SK-N-SH (cell line): ENCODE measurements at regions not wholly inside any gene's neighbourhood (a gene's known extent, or its start where the extent isn't known, plus 50 kb on each side); places are given as distances from the start of the nearest gene placed in this dataset.

Experiments
- CTCF ChIA-PET: fragments of 300-600, 350-600 bp; formaldehyde crosslinking; extraction: SDS; loops from one replicate; lab custom pipeline; 2021; lab: Yijun Ruan, JAX
- POLR2A ChIA-PET: fragments of 350-600 bp; sonication (Branson Sonifier 250); formaldehyde crosslinking; extraction: SDS; loops from one replicate; lab custom pipeline; 2020; ENCODE audit warnings: antibody characterized with exemption, inconsistent platforms; lab: Yijun Ruan, JAX
- DNase-seq: peaks from one replicate; pipeline ENCODE4 v3.0.0; 2012
- H2AFZ ChIP-seq: fragments of 200-600 bp; sonication (generic); 2 replicates; pipeline ENCODE4 v1.8.1; 2016; ENCODE audit warnings: antibody characterized with exemption, mild to moderate bottlenecking, low read depth
- H3F3A ChIP-seq: fragments of 200-600 bp; sonication (generic); replicated peaks from 2 replicates; pipeline ENCODE3; 2016; ENCODE audit warnings: antibody characterized with exemption, mild to moderate bottlenecking; ENCODE audit not compliant: insufficient read depth
- H3K27ac ChIP-seq, 2 experiments: fragments of 200-500 bp in 1 of 2; fragments of 200-600 bp in 1 of 2; sonication (Bioruptor generic) in 1 of 2; sonication (generic), shearing (Covaris generic) in 1 of 2; 2 replicates each; pipeline versions ENCODE4 v1.5.1 to v1.6.1; 2014 to 2016; ENCODE audit warnings: low read depth in 2 of 2, inconsistent platforms in 1 of 2, low read length in 1 of 2, mild to moderate bottlenecking in 1 of 2, mixed read lengths in 1 of 2
- H3K27me3 ChIP-seq: fragments of 200-600 bp; sonication (generic), shearing (Covaris generic); 2 replicates; pipeline ENCODE4 v1.6.1; 2016; ENCODE audit warnings: mixed run types; ENCODE audit not compliant: insufficient read depth
- H3K36me3 ChIP-seq, 2 experiments: fragments of 200-500 bp in 1 of 2; fragments of 200-600 bp in 1 of 2; sonication (Bioruptor generic) in 1 of 2; sonication (generic) in 1 of 2; replicated peaks in 1 of 2; 2 replicates each; pipeline versions ENCODE3 to v1.5.1; 2014 to 2016; ENCODE audit warnings: low read length in 1 of 2, mild to moderate bottlenecking in 1 of 2; ENCODE audit not compliant: insufficient read depth in 2 of 2, control insufficient read depth in 1 of 2
- H3K4me1 ChIP-seq, 2 experiments: fragments of 200-500 bp in 1 of 2; fragments of 200-600 bp in 1 of 2; sonication (Bioruptor generic) in 1 of 2; sonication (generic), shearing (Covaris generic) in 1 of 2; 2 replicates each; pipeline versions ENCODE4 v1.5.1 to v1.6.1; 2014 to 2016; ENCODE audit warnings: low read depth in 1 of 2, low read length in 1 of 2, mixed run types in 1 of 2; ENCODE audit not compliant: insufficient read depth in 2 of 2, control insufficient read depth in 1 of 2
- H3K4me2 ChIP-seq: fragments of 200-600 bp; sonication (generic), shearing (Covaris generic); 2 replicates; pipeline ENCODE4 v1.6.1; 2017; ENCODE audit warnings: mixed run types
- H3K4me3 ChIP-seq, 2 experiments: fragments of 200-500 bp in 1 of 2; fragments of 200-600 bp in 1 of 2; sonication (Bioruptor generic) in 1 of 2; sonication (generic), shearing (Covaris generic) in 1 of 2; 2 replicates each; pipeline versions ENCODE4 v1.5.1 to v1.8.1; 2014 to 2016; ENCODE audit warnings: low read depth in 2 of 2, inconsistent platforms in 1 of 2, low read length in 1 of 2, mild to moderate bottlenecking in 1 of 2, mixed read lengths in 1 of 2, moderate library complexity in 1 of 2
- H3K79me2 ChIP-seq: fragments of 200-600 bp; sonication (generic); 2 replicates; pipeline ENCODE4 v1.8.1; 2017; ENCODE audit warnings: mild to moderate bottlenecking; ENCODE audit not compliant: insufficient read depth
- H3K9ac ChIP-seq: fragments of 200-600 bp; sonication (generic); 2 replicates; pipeline ENCODE4 v1.6.1; 2017; ENCODE audit warnings: mixed run types
- H3K9me2 ChIP-seq: fragments of 200-600 bp; sonication (generic); 2 replicates; pipeline ENCODE4 v1.6.1; 2017; ENCODE audit warnings: mixed run types
- H3K9me3 ChIP-seq: fragments of 200-600 bp; sonication (generic); 2 replicates; pipeline ENCODE4 v1.6.1; 2017; ENCODE audit warnings: mixed run types, mild to moderate bottlenecking, moderate library complexity
- H4K20me1 ChIP-seq: fragments of 200-600 bp; sonication (generic); 2 replicates; pipeline ENCODE4 v1.6.1; 2017; ENCODE audit warnings: mild to moderate bottlenecking, mixed run types; ENCODE audit not compliant: insufficient read depth
- EZH2phosphoT487 ChIP-seq: fragments of 200-600 bp; sonication (generic); IDR thresholded peaks from 2 replicates; pipeline ENCODE4 v1.6.1; 2017; ENCODE audit warnings: low read depth, mixed run types, mild to moderate bottlenecking, antibody characterized with exemption, moderate library complexity, borderline replicate concordance
- FOXJ3 ChIP-seq: sonication (generic); formaldehyde crosslinking; IDR thresholded peaks from 2 replicates; pipeline ENCODE4 v1.5.1; 2020; ENCODE audit warnings: mild to moderate bottlenecking, missing genetic modification reagents
- GATA2 ChIP-seq: sonication (generic); formaldehyde crosslinking; IDR thresholded peaks from 2 replicates; pipeline ENCODE4 v1.5.0; 2020; ENCODE audit warnings: mild to moderate bottlenecking, missing genetic modification reagents
- MEF2A ChIP-seq: IDR thresholded peaks from 2 replicates; pipeline ENCODE4 v1.4.0; 2012; ENCODE audit warnings: low read depth, borderline replicate concordance
- MXI1 ChIP-seq: IDR thresholded peaks from 2 replicates; pipeline ENCODE4 v1.6.1; 2012; ENCODE audit warnings: mild to moderate bottlenecking, low read depth, low read length, improper control_type of control experiment
- RCOR1 ChIP-seq: fragments of 150-350 bp; IDR thresholded peaks from 2 replicates; pipeline ENCODE4 v1.6.1; 2017; ENCODE audit warnings: antibody characterized with exemption, low read length
- RFX5 ChIP-seq: IDR thresholded peaks from 2 replicates; pipeline ENCODE4 v1.6.1; 2012; ENCODE audit warnings: mild to moderate bottlenecking, improper control_type of control experiment, low read length
- TAF1 ChIP-seq: IDR thresholded peaks from 2 replicates; pipeline ENCODE4 v1.6.1; 2012; ENCODE audit warnings: low read depth, mild to moderate bottlenecking, low read length, moderate library complexity, borderline replicate concordance
- TCF12 ChIP-seq: IDR thresholded peaks from 2 replicates; pipeline ENCODE4 v1.4.0; 2012
- TEAD4 ChIP-seq: IDR thresholded peaks from 2 replicates; pipeline ENCODE4 v1.4.0; 2012; ENCODE audit warnings: mild to moderate bottlenecking, borderline replicate concordance; ENCODE audit not compliant: insufficient read depth
- YY1 ChIP-seq: IDR thresholded peaks from 2 replicates; pipeline ENCODE4 v1.4.0; 2012; ENCODE audit warnings: low read depth, mild to moderate bottlenecking
- TF ChIP-seq, protein P1 (sequence below): IDR thresholded peaks from 2 replicates; pipeline ENCODE4 v1.4.0; 2012; ENCODE audit warnings: low read depth, borderline replicate concordance
- TF ChIP-seq, protein P2 (sequence below): IDR thresholded peaks from 2 replicates; pipeline ENCODE4 v1.6.1; 2012; ENCODE audit warnings: mild to moderate bottlenecking, low read depth, low read length, moderate library complexity
- TF ChIP-seq, protein P3 (sequence below): fragments of 150-350 bp; IDR thresholded peaks from 2 replicates; pipeline ENCODE4 v1.6.1; 2016; ENCODE audit warnings: mild to moderate bottlenecking, low read depth, low read length
- TF ChIP-seq, protein P4 (sequence below): IDR thresholded peaks from 2 replicates; pipeline ENCODE4; 2012

DNA sequence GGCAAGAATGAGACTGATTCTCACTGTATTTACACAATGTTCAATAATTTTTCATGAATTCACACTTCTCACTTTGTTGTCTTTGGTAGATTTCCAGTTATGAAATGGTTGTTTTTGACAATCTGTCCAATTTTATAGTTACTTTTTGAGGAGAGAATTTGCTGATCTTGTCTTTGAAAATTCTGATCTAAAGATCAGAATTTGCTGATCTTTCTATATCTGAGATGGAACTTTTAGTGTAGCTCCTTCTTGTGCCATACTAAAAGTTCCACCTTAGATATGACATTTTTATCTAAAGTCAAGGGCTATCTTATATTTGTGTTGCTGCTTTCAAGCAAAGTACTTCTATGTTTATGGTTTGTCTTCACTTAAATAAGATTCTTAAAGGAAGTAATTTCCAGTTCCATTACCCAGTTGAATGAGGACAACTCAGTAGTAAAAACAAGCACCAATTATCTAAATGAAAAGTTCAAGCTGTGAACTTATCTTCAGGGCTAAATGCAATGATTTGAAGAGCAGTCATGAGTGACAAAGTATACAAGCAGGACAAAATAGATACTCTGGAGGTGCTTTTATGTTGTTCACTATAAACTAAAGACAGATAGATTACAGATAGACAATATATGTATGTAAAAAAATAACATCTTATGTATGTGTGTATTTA lies 76.4 kb upstream of the FOXG1 start:
- Histone ChIP-seq H3F3A (no peaks in the 10 kb centered on the region), H3K27me3 (no peaks in the 10 kb centered on the region), H4K20me1 (no peaks in the 10 kb centered on the region), H3K9me2 (no peaks in the 10 kb centered on the region), H3K36me3 (no peaks in the 10 kb centered on the region), H3K4me1 (no peaks in the 10 kb centered on the region), H3K4me2 (no peak overlapping the region), H3K9me3 (no peaks in the 10 kb centered on the region), H2AFZ (no peak overlapping the region), H3K4me3 (no peak overlapping the region), H3K27ac (no peak overlapping the region), H3K79me2 (no peaks in the 10 kb centered on the region), H3K9ac (no peak overlapping the region)
- POLR2A ChIA-PET: no interaction called here
- CTCF ChIA-PET: no interaction called here
- no peak for TF ChIP-seq TEAD4
- TF ChIP-seq MXI1: no peak
- TF ChIP-seq, protein P1, sequence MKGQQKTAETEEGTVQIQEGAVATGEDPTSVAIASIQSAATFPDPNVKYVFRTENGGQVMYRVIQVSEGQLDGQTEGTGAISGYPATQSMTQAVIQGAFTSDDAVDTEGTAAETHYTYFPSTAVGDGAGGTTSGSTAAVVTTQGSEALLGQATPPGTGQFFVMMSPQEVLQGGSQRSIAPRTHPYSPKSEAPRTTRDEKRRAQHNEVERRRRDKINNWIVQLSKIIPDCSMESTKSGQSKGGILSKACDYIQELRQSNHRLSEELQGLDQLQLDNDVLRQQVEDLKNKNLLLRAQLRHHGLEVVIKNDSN: no peak
- TF ChIP-seq MEF2A: no peak
- TF ChIP-seq, protein P2, sequence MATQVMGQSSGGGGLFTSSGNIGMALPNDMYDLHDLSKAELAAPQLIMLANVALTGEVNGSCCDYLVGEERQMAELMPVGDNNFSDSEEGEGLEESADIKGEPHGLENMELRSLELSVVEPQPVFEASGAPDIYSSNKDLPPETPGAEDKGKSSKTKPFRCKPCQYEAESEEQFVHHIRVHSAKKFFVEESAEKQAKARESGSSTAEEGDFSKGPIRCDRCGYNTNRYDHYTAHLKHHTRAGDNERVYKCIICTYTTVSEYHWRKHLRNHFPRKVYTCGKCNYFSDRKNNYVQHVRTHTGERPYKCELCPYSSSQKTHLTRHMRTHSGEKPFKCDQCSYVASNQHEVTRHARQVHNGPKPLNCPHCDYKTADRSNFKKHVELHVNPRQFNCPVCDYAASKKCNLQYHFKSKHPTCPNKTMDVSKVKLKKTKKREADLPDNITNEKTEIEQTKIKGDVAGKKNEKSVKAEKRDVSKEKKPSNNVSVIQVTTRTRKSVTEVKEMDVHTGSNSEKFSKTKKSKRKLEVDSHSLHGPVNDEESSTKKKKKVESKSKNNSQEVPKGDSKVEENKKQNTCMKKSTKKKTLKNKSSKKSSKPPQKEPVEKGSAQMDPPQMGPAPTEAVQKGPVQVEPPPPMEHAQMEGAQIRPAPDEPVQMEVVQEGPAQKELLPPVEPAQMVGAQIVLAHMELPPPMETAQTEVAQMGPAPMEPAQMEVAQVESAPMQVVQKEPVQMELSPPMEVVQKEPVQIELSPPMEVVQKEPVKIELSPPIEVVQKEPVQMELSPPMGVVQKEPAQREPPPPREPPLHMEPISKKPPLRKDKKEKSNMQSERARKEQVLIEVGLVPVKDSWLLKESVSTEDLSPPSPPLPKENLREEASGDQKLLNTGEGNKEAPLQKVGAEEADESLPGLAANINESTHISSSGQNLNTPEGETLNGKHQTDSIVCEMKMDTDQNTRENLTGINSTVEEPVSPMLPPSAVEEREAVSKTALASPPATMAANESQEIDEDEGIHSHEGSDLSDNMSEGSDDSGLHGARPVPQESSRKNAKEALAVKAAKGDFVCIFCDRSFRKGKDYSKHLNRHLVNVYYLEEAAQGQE: no peak
- no peak for TF ChIP-seq RCOR1
- TF ChIP-seq, protein P3, sequence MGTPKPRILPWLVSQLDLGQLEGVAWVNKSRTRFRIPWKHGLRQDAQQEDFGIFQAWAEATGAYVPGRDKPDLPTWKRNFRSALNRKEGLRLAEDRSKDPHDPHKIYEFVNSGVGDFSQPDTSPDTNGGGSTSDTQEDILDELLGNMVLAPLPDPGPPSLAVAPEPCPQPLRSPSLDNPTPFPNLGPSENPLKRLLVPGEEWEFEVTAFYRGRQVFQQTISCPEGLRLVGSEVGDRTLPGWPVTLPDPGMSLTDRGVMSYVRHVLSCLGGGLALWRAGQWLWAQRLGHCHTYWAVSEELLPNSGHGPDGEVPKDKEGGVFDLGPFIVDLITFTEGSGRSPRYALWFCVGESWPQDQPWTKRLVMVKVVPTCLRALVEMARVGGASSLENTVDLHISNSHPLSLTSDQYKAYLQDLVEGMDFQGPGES: no peak
- TF ChIP-seq, protein P4, sequence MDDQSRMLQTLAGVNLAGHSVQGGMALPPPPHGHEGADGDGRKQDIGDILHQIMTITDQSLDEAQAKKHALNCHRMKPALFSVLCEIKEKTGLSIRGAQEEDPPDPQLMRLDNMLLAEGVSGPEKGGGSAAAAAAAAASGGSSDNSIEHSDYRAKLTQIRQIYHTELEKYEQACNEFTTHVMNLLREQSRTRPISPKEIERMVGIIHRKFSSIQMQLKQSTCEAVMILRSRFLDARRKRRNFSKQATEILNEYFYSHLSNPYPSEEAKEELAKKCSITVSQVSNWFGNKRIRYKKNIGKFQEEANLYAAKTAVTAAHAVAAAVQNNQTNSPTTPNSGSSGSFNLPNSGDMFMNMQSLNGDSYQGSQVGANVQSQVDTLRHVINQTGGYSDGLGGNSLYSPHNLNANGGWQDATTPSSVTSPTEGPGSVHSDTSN: no peak
- no peak for TF ChIP-seq EZH2phosphoT487
- no peak for TF ChIP-seq FOXJ3
- no peak for TF ChIP-seq RFX5
- no peak for TF ChIP-seq TCF12
- TF ChIP-seq GATA2 (CRISPR knock-in tag): no peak
- TF ChIP-seq YY1: no peak
- no peak for TF ChIP-seq TAF1
- no peak for DNase-seq
